NT2/D1 (cell line): ENCODE measurements at regions not wholly inside any gene's neighbourhood (a gene's known extent, or its start where the extent isn't known, plus 50 kb on each side); places are given as distances from the start of the nearest gene placed in this dataset.

ENCODE experiments used
- DNase-seq: peaks from one replicate; pipeline ENCODE4 v3.0.0-alpha.2; 2011; ENCODE audit warnings: low read depth, low spot score
- H3K27me3 ChIP-seq: 2 replicates; pipeline ENCODE4 v1.6.0; 2011; ENCODE audit warnings: mild to moderate bottlenecking; ENCODE audit not compliant: insufficient read length, insufficient read depth
- H3K36me3 ChIP-seq: 2 replicates; pipeline ENCODE4 v1.6.1; 2011; ENCODE audit warnings: mild to moderate bottlenecking, low read length, mixed read lengths; ENCODE audit not compliant: insufficient read depth, insufficient read length
- H3K4me1 ChIP-seq: 2 replicates; pipeline ENCODE4 v1.5.1; 2011; ENCODE audit not compliant: insufficient read depth, insufficient read length
- H3K4me3 ChIP-seq: 2 replicates; pipeline ENCODE4 v1.5.1; 2011; ENCODE audit warnings: low read depth; ENCODE audit not compliant: insufficient read length
- H3K9ac ChIP-seq: 2 replicates; pipeline ENCODE4 v1.6.0; 2011; ENCODE audit warnings: low read depth; ENCODE audit not compliant: insufficient read length
- H3K9me3 ChIP-seq: 2 replicates; pipeline ENCODE4 v1.5.1; 2011; ENCODE audit warnings: mild to moderate bottlenecking, low read length; ENCODE audit not compliant: insufficient read depth
- SUZ12 ChIP-seq: IDR thresholded peaks from 2 replicates; pipeline ENCODE4 v1.6.1; 2011; ENCODE audit not compliant: insufficient read length, insufficient read depth; ENCODE audit errors: extremely low read depth
- YY1 ChIP-seq: IDR thresholded peaks from 2 replicates; pipeline ENCODE4 v1.6.1; 2011; ENCODE audit not compliant: insufficient read length, insufficient read depth
- ZNF274 ChIP-seq: IDR thresholded peaks from 2 replicates; pipeline ENCODE4 v1.6.1; 2011; ENCODE audit warnings: mild to moderate bottlenecking, low read depth, low read length

DNA sequence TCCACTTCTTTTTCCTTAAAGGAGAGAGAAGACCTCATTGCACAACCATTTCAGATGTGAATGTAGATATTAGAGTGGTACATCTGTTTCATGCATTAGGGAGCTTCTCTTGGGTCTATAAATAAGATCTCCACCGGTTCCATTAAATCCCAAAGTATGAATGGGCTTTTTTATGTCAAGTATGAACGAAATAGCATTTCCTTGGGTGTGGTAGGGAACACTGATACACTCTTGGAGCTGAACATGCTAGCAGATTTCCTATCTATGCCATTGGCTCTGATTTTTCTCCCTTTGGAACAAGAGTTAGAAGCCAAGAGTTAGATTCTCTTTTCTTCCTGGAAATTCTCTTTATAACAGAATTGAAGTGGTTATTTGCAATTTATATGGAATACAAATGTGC is 245.6 kb upstream of the ADAMTS5 start:
- TF ChIP-seq ZNF274 = no peak
- no peak for TF ChIP-seq YY1
- no peak for TF ChIP-seq SUZ12
- peaks cover 14% of the 10 kb centered on the region for H3K9me3 ChIP-seq
- no peaks in the 10 kb centered on the region for H3K27me3 ChIP-seq
- DNase-seq = no peak
- no peak overlapping the region for H3K4me3 ChIP-seq
- no peaks in the 10 kb centered on the region for H3K4me1 ChIP-seq
- no peak overlapping the region for H3K9ac ChIP-seq
- no peaks in the 10 kb centered on the region for H3K36me3 ChIP-seq

- DNase-seq = no peak
- H3K4me1 ChIP-seq = no peaks in the 10 kb centered on the region
- H3K36me3 ChIP-seq = no peaks in the 10 kb centered on the region
- TF ChIP-seq ZNF274 = no peak
- no peak overlapping the region for H3K4me3 ChIP-seq
- no peaks in the 10 kb centered on the region for H3K27me3 ChIP-seq
- peaks cover 14% of the 10 kb centered on the region for H3K9me3 ChIP-seq
- H3K9ac ChIP-seq = no peak overlapping the region
Measured at GRCh38 chr21:27209546-27209945, 242.7 kb upstream of the ADAMTS5 start.

DNA sequence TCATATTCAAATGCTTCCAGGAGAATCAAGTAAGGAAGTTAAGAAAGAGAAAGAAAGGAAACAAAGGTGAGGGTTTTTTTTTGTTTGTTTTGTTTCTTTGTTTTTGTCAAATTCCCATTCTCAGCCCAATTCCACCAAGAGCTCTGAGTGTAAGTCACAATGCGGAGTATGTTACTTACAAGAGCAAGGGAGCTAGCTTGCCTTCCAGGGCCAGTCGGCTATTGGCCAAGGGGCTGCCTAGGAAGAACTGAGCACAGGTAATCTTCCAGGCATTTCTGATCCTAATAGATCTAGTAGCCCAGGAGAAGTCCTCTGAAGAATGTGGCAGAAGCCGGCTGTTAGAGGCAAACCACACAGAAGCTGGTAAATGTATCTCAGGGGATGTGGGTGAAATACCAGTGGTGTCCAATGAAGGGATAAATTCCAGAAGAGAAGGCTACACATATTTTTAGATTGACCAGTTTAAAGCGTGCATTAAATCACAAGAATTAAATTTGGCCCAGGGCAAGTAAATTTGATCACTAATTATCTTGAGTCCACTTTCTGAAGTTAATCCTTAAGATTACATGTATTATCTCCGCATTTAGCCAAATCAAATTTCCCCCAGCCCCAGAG is 239.6 kb upstream of the ADAMTS5 start:
- H3K36me3 ChIP-seq = no peaks in the 10 kb centered on the region
- no peak overlapping the region for H3K9ac ChIP-seq
- H3K4me1 ChIP-seq = no peaks in the 10 kb centered on the region
- H3K4me3 ChIP-seq = no peak overlapping the region
- DNase-seq = peak; percentile 67
- H3K27me3 ChIP-seq = no peaks in the 10 kb centered on the region
- no peak for TF ChIP-seq ZNF274
- no peak for TF ChIP-seq SUZ12
- no peak for TF ChIP-seq YY1
- peaks cover 14% of the 10 kb centered on the region for H3K9me3 ChIP-seq

- DNase-seq = no peak
Measured at GRCh38 chr21:27202301-27202700, 235.4 kb upstream of the ADAMTS5 start.

GRCh38 chr21:27201197-27201596 is 234.3 kb upstream of the ADAMTS5 start:
- Histone ChIP-seq H3K4me1 (no peaks in the 10 kb centered on the region), H3K4me3 (no peak overlapping the region), H3K27me3 (no peaks in the 10 kb centered on the region), H3K9ac (no peak overlapping the region), H3K9me3 (no peaks in the 10 kb centered on the region), H3K36me3 (no peaks in the 10 kb centered on the region)
- TF ChIP-seq ZNF274 (no peak), SUZ12 (no peak), YY1 (no peak)
- DNase-seq = no peak

More at GRCh38 chr21:27202301-27202700, 235.4 kb upstream of the ADAMTS5 start:
- H3K9ac ChIP-seq = no peak overlapping the region
- H3K9me3 ChIP-seq = no peaks in the 10 kb centered on the region
- H3K27me3 ChIP-seq = no peaks in the 10 kb centered on the region
- H3K4me1 ChIP-seq = no peaks in the 10 kb centered on the region
- no peak overlapping the region for H3K4me3 ChIP-seq
- TF ChIP-seq YY1 = no peak
- no peak for TF ChIP-seq ZNF274
- TF ChIP-seq SUZ12 = no peak
- no peaks in the 10 kb centered on the region for H3K36me3 ChIP-seq

DNA sequence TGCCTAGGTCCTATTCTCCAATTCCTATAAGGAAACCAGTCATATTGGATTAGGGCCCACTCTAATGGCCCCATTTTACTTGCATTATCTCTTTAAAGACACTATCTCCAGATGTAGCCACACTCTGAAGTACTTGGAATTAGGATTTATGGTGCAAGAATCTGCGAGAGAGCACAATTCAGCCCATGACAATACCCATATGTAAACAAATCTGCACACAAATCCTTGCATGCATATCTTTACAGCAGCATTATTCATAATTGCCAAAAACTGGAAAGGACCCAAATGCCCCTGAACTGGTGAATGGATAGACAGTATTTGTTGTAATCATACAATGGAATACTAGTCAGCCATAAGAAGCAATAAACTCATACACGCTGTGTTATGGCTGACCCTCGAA is 229.8 kb upstream of the ADAMTS5 start:
- TF ChIP-seq ZNF274 = no peak
- no peak for TF ChIP-seq YY1
- TF ChIP-seq SUZ12 = no peak
- Histone ChIP-seq H3K4me1 (no peaks in the 10 kb centered on the region), H3K4me3 (no peak overlapping the region), H3K27me3 (no peaks in the 10 kb centered on the region), H3K9me3 (no peaks in the 10 kb centered on the region), H3K9ac (no peak overlapping the region), H3K36me3 (no peaks in the 10 kb centered on the region)
- no peak for DNase-seq

DNA sequence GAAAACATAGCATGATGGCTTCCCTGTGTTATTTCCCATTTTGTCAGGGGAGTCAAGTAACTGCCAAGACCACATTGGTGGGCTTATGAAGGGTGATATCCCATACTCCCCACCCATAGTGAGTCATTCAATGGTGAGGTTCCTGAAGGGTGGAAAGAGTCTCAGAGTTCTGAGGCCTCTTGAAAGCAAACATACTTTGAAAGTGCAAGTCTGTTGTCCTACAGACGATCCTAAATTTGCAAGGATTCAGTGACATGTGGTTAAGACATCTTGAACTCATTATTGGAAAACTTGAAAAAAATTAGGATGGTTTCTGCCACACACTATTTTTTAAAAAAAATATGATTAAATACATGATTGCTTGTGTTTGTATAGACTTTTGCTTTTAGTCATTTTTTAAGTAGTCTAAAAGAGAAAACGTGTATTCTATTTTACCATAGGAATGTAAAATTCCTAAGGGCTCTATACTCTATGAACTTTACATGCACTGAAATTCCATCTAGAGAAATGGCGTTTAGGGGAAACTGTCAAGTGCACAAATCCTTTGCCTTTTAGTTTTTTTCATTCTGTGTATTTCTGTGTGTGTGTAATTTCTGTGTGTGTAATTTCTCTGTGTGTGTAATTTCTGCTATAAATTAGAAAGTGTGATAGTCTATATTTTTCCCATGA is 225.5 kb upstream of the ADAMTS5 start:
- Histone ChIP-seq H3K36me3 (no peaks in the 10 kb centered on the region), H3K4me3 (no peak overlapping the region), H3K4me1 (no peaks in the 10 kb centered on the region), H3K9ac (no peak overlapping the region), H3K27me3 (no peaks in the 10 kb centered on the region), H3K9me3 (no peaks in the 10 kb centered on the region)
- no peak for DNase-seq
- TF ChIP-seq YY1 = no peak
- no peak for TF ChIP-seq ZNF274
- TF ChIP-seq SUZ12 = no peak

- H3K9me3 ChIP-seq = no peaks in the 10 kb centered on the region
- no peak for TF ChIP-seq ZNF274
- no peak for TF ChIP-seq SUZ12
- no peak for TF ChIP-seq YY1
- H3K4me3 ChIP-seq = no peak overlapping the region
- H3K4me1 ChIP-seq = no peaks in the 10 kb centered on the region
- no peaks in the 10 kb centered on the region for H3K36me3 ChIP-seq
- no peak for DNase-seq
- no peaks in the 10 kb centered on the region for H3K27me3 ChIP-seq
- H3K9ac ChIP-seq = no peak overlapping the region
Measured at GRCh38 chr21:27190601-27191000, 223.7 kb upstream of the ADAMTS5 start.
